Naive B cell (primary cell): ENCODE measurements at regions not wholly inside any gene's neighbourhood (a gene's known extent, or its start where the extent isn't known, plus 50 kb on each side); places are given as distances from the start of the nearest gene placed in this dataset.
A peak's percentile ranks its signal among the peaks of the same experiment; 100 is the strongest.

Experiments used
- ATAC-seq, 2 donors: fragments of 150-1000 bp; cut with Tn5 transposase; 2 replicates each; pipeline ENCODE4 v1.10.0; 2021; ENCODE audit warnings: low read depth in 2 of 2, mild to moderate bottlenecking in 2 of 2, moderate library complexity in 2 of 2
- DNase-seq: peaks from one replicate; pipeline ENCODE4 v3.0.0; 2022
- H3K27ac Mint-ChIP-seq, 6 donors: one replicate each; pipeline ENCODE4 v1.8.0; 2020 to 2022; ENCODE audit warnings: mild to moderate bottlenecking in 6 of 6, mixed read lengths in 6 of 6, moderate library complexity in 5 of 6, inconsistent platforms in 2 of 6
- H3K27me3 Mint-ChIP-seq, 3 donors: one replicate each; pipeline ENCODE4 v1.8.0; 2021 to 2022; ENCODE audit warnings: mixed read lengths in 3 of 3, mild to moderate bottlenecking in 1 of 3
- H3K36me3 Mint-ChIP-seq, 2 donors: one replicate each; pipeline ENCODE4 v1.8.0; 2020 to 2022; ENCODE audit warnings: mixed read lengths in 2 of 2, inconsistent platforms in 1 of 2, mild to moderate bottlenecking in 1 of 2
- H3K4me1 Mint-ChIP-seq, 3 donors: one replicate each; pipeline ENCODE4 v1.8.0; 2020 to 2022; ENCODE audit warnings: mixed read lengths in 3 of 3, inconsistent platforms in 1 of 3, mild to moderate bottlenecking in 1 of 3, moderate library complexity in 1 of 3
- H3K4me3 Mint-ChIP-seq, 8 donors: one replicate each; pipeline ENCODE4 v1.8.0; 2020 to 2022; ENCODE audit warnings: mild to moderate bottlenecking in 8 of 8, mixed read lengths in 8 of 8, moderate library complexity in 8 of 8, inconsistent platforms in 2 of 8
- H3K9me3 Mint-ChIP-seq, 7 donors: one replicate each; pipeline ENCODE4 v1.8.0; 2020 to 2022; ENCODE audit warnings: mixed read lengths in 7 of 7, mild to moderate bottlenecking in 5 of 7, inconsistent platforms in 2 of 7, moderate library complexity in 1 of 7

DNA sequence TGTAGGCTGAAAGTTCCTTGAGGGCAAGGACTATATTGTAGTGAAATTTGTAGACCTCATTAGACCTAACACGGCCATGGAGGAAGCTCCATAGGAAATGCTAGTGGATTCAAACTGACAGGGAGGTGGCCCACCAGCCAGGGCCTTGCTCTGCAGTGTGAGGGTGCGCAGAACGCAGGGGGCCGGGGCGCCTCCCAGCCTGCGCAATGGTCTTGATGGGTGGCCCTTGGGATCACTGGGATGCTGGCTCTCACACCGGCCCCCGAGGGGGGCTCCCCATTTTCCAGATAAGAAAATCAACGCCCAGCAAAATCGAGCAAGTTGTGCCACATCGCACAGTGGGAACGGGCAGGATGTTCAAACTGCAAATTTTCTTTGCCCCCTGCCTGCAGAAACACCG is 655.4 kb downstream of the GALR1 start:
- Mint-ChIP-seq H3K4me1 (no peaks in the 10 kb centered on the region), H3K4me3 (no peak overlapping the region), H3K36me3 (no peaks in the 10 kb centered on the region), H3K9me3 (no peaks in the 10 kb centered on the region), H3K27me3 (peaks cover 0 to 9% (median 1%) of the 10 kb centered on the region in 3 donors), H3K27ac (no peak overlapping the region)
- no peak for DNase-seq
- no peak for ATAC-seq

DNA sequence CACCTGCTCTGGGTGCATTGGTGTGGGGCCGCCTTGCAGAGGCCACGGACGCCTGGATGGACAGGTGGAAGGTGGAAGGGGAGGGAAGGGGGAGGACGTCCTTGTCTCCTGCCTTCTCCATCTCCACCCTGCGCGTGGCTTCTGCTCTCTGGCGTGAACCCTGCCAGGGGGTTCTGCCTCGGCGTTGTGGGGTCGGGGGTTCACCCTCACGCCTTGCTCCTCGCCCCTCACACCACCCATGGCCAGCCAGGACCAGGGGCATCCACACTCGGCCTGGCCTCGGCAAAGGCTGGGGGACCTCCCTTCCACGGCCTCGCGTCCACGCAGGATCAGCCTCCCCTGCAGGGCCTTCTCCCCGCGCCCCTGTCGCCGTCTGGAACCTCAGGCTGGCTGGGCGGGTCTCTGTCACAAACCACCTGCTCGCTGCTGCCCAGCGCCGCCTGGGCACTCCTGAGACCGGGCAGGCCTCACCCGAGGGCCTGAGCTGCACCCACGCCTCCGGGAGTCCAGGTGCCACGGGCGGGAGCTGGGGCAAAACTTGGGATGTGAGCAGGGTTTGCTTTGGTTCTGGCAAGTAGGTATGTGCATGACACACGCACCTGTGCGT is 655.9 kb downstream of the GALR1 start:
- no peak for ATAC-seq
- Mint-ChIP-seq H3K27me3 (peaks cover 0 to 9% (median 0%) of the 10 kb centered on the region in 3 donors), H3K4me3 (no peak overlapping the region)

DNA sequence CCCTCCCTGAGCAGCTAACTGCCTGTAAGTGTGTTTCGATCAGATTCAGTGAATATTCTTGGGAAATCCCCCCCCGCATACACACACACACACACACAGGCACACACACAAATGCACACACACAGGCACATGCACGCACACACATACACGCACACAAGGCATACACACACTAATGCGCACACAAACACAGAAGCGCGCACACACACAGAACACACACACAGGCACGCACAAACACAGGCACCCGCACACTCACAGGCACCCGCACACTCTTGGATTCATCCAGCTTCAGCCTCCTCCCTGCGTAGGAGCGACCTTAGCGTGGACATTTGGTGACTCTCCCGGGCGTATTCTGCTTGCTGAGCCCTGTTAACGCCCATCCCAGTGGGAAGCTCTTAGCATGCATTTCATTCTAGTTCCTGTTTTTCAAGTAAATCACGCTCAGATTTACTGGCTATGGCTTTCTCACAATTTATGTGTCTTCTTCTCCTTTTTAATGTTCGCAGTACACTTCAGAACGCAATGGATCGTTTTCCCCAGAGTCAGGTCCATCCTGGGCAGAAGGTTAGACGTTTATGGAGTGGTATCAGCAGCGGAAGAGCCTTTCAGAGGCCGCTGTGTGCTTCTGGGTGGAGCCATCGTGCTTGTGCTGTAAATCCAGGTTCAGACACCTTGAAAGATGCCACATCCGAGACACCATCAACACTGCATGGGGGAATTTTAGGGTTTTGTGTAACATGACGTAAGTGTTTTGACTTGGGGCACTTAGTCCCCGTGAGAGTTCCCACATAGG is 656.6 kb downstream of the GALR1 start:
- Mint-ChIP-seq H3K9me3 (peaks cover 0 to 3% (median 0%) of the 10 kb centered on the region in 7 donors), H3K27ac (no peak overlapping the region), H3K4me1 (no peaks in the 10 kb centered on the region), H3K4me3 (no peak overlapping the region), H3K27me3 (peaks cover 0 to 8% (median 0%) of the 10 kb centered on the region in 3 donors), H3K36me3 (no peaks in the 10 kb centered on the region)
- ATAC-seq (no peak), DNase-seq (no peak)

More for the DNA sequence above, 655.9 kb downstream of the GALR1 start:
- Mint-ChIP-seq H3K36me3 (no peaks in the 10 kb centered on the region), H3K4me1 (no peaks in the 10 kb centered on the region), H3K27ac (no peak overlapping the region), H3K9me3 (no peaks in the 10 kb centered on the region)
- DNase-seq = no peak

DNA sequence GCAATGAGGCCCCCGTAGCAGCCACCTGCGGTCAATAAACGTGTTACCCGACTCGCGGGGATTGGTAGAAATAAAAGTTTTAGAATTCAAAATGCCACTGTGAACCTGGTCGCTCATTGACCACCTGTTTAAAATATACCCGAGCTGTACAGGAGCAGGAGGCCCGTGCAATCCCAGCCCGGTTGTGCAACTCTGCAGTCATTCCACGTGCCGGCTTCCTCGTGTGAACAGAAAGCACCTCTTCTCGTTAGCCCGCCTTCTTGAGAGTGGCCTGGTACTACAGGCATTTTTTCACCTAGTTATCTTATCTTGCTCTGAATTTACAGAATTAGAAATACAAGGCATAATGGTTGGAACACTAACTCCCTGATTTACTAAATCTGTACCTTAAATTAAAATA is 660.7 kb downstream of the GALR1 start:
- H3K9me3 Mint-ChIP-seq = peaks cover 0 to 3% (median 0%) of the 10 kb centered on the region in 7 donors

DNA sequence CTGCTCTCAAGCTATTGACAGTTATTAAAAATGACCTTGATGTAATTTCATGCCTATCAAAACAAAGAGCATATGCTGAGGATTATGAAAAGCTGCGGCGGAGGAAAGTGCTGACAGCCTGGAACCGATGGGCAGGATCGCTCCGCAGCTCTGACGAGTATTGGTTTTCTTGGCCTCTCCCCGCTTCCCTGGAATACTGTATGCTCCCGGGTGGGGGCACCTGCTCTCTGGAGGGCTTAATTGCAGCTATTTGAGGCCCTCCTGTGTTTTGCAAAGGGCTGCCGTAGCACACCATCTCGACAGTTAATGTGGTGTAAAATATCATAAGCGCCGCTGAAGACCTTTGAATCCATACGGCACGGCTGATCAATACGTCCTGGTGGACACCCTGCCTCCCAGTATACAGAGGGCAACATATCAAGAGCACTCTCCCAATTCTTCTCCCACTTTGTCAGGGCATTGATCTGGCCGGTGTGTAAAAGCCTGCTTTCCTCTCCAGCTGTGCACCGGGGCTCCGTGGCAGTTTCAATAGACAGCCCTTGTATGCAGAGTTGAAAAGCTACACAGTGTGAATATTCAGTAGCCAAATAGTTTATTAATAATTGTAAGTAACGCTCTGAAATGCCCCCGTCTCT is 662.4 kb downstream of the GALR1 start:
- Mint-ChIP-seq H3K9me3 (peaks cover 0 to 3% (median 0%) of the 10 kb centered on the region in 7 donors), H3K4me1 (no peaks in the 10 kb centered on the region), H3K36me3 (no peaks in the 10 kb centered on the region), H3K4me3 (no peak overlapping the region), H3K27me3 (peaks cover 0 to 16% (median 0%) of the 10 kb centered on the region in 3 donors), H3K27ac (no peak overlapping the region)
- ATAC-seq (no peak), DNase-seq (no peak)

More for the DNA sequence above, 660.7 kb downstream of the GALR1 start:
- no peak overlapping the region for H3K27ac Mint-ChIP-seq
- no peak overlapping the region for H3K4me3 Mint-ChIP-seq
- H3K27me3 Mint-ChIP-seq = peaks cover 0 to 16% (median 0%) of the 10 kb centered on the region in 3 donors
- no peaks in the 10 kb centered on the region for H3K36me3 Mint-ChIP-seq
- no peaks in the 10 kb centered on the region for H3K4me1 Mint-ChIP-seq
- DNase-seq (no peak), ATAC-seq (no peak)

DNA sequence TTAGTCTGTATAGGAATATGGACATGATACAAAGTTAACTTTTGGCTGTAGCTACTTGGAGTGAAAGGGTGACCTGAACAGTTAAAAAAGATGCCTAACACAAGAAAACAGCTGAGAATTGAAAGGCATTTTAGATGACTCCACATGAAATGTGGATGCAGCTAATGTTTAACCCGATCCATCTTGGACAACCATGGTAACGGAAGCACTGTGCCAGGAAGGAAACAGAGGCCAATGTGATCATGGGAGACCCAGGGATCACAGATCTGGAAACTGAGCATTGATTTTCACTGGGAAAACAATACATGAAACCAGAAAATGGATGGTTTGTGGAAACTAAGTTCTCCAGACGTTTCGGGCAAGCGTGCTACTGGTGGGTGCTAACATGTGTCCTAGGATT is 669.1 kb downstream of the GALR1 start:
- H3K4me3 Mint-ChIP-seq = no peak overlapping the region
- no peaks in the 10 kb centered on the region for H3K36me3 Mint-ChIP-seq
- H3K27me3 Mint-ChIP-seq = peaks cover 0 to 3% (median 0%) of the 10 kb centered on the region in 3 donors
- peaks cover 0 to 2% (median 0%) of the 10 kb centered on the region in 7 donors for H3K9me3 Mint-ChIP-seq
- H3K27ac Mint-ChIP-seq = no peak overlapping the region
- DNase-seq = no peak
- ATAC-seq = no peak
- H3K4me1 Mint-ChIP-seq = no peaks in the 10 kb centered on the region

DNA sequence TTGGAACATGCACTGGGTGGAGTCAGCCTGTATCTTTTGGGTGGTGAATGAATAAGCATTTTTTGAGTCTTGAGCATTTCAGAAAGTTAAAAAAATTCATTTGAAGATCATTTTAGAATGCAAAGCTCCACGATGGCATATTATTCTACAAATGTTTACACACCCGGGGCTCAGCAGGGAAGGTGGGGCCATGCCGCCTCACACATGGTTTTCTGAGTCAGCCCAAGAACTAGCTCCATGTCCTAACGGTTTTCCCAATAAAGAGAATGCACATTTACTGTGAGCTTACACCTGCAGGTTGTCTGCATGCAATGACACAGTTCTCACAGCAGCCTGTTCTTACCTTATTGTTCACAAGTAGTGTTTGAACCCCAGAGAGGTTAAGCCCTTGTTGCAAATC is 670.3 kb downstream of the GALR1 start:
- Mint-ChIP-seq H3K27me3 (peaks cover 0 to 3% (median 0%) of the 10 kb centered on the region in 3 donors), H3K4me1 (no peaks in the 10 kb centered on the region), H3K9me3 (peaks cover 0 to 2% (median 0%) of the 10 kb centered on the region in 7 donors), H3K4me3 (no peak overlapping the region), H3K27ac (no peak overlapping the region), H3K36me3 (no peaks in the 10 kb centered on the region)
- no peak for DNase-seq
- no peak for ATAC-seq

DNA sequence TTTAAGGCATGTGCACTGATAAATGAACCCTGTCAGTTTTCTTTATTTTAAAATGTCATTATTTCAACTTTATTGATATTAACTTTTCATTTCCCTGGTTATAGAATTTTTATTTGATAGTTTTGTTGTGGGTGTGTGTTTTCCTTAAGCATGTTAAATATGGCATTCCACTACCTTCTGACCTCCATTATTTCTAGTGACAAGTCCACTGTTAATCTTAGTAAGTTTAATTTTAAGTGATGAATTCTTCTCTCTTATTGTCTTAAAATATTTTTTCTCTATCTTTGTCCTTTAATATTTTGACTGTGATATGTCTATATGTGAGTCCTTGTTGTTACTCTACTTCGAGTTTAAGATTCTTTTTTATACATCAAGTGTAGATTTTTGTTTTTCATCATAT is 685.7 kb downstream of the GALR1 start:
- H3K27ac Mint-ChIP-seq = no peak overlapping the region
- no peak overlapping the region for H3K4me3 Mint-ChIP-seq
- no peak for DNase-seq
- H3K4me1 Mint-ChIP-seq = no peaks in the 10 kb centered on the region
- H3K9me3 Mint-ChIP-seq = peaks cover 0 to 21% (median 6%) of the 10 kb centered on the region in 7 donors
- H3K36me3 Mint-ChIP-seq = no peaks in the 10 kb centered on the region
- H3K27me3 Mint-ChIP-seq = no peaks in the 10 kb centered on the region
- ATAC-seq = no peak

DNA sequence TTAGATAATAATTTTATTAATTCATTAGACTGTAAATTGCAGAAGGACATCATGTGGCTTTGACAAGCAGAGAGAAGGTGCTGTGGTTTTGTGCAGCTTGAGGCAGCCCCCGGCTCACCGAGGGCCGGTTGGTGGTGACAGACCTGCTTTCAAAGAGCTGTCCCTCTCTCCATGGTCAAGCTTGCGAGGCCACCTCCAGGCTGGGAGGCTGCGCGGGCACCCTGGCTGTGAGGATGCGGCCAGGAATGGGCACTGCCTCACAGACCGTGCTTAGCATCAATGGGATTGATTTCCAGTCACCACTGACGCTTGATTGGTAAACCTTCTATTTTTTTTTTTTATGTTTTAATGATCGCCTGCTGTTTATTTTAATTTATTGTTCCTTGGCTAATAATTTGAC is 690.9 kb downstream of the GALR1 start:
- H3K9me3 Mint-ChIP-seq = peaks cover 0 to 12% (median 5%) of the 10 kb centered on the region in 7 donors
- DNase-seq = no peak
- H3K4me1 Mint-ChIP-seq = no peaks in the 10 kb centered on the region
- H3K27me3 Mint-ChIP-seq = no peaks in the 10 kb centered on the region
- ATAC-seq = no peak
- no peak overlapping the region for H3K4me3 Mint-ChIP-seq
- no peaks in the 10 kb centered on the region for H3K36me3 Mint-ChIP-seq
- H3K27ac Mint-ChIP-seq = no peak overlapping the region

DNA sequence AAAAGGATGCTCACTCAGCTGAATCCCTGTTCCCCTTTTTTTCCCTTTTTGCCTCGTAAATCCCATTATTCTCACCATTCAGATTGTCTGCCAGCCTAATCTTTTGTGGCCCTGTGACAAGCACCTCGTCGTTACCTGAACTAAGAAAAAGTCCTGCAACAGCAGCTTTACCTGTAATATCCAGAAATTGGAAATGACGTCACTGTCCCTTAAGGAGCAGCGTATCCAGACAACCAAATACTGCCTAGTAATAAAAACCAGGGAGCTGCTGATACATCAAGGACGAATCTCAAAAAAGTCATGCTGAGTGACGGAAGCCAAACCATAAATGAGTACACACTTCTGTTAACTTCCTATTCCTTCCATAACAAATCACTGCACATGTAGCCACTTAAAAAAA is 694.9 kb downstream of the GALR1 start:
- Mint-ChIP-seq H3K9me3 (peaks cover 0 to 2% (median 0%) of the 10 kb centered on the region in 7 donors), H3K4me3 (no peak overlapping the region), H3K4me1 (no peaks in the 10 kb centered on the region), H3K27me3 (no peaks in the 10 kb centered on the region), H3K36me3 (no peaks in the 10 kb centered on the region), H3K27ac (no peak overlapping the region)
- ATAC-seq = no peak
- no peak for DNase-seq

DNA sequence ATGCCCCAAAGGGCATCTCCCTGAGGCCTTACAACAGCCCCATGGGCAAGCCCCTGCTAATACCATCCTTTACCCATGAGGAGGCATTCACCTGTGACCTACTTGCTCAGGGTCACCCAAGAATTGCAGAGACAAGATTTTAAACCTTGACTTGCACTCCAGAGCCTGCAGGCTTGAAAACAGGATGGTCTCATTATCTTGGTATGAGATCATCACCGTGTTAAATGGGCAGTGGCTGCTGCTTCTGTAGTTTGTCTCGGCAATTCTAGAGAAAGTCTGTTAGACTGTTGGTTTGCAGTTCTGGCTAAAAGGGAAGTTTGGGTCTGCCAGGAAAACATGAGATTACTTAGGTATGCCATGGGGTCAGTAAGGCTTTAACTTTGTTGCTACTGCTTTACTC is 698.9 kb downstream of the GALR1 start:
- ATAC-seq = no peak
- no peaks in the 10 kb centered on the region for H3K4me1 Mint-ChIP-seq
- no peaks in the 10 kb centered on the region for H3K27me3 Mint-ChIP-seq
- peaks cover 1 to 14% (median 4%) of the 10 kb centered on the region in 7 donors for H3K9me3 Mint-ChIP-seq
- DNase-seq = no peak
- no peak overlapping the region for H3K4me3 Mint-ChIP-seq
- H3K36me3 Mint-ChIP-seq = no peaks in the 10 kb centered on the region
- H3K27ac Mint-ChIP-seq = no peak overlapping the region

DNA sequence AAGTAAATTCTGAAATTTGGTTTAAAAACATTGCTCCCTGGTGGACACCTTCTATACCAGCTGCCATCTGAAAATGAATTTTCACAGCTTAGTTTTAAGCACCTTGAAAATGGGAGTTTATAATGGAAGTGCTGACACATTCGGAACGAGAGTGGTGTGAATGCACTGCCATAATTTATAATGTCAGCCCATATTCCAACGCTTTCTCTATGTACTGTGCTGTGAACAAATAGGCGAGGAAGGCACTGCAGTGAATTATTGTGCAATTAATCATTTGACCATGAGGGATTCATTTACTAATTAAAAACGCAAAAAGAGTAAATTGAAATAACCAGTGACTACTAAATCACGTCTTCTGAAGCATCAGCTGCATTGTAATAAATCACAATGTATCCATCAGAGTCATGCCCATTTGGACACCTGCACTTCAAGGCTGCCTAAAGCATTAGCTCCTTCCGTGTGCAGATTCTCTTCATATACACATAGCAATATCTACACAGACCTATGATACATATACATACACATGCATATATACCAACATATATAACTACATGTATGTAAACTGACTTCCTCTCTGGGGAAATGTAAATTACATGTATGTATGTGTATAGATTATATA is 699.8 kb downstream of the GALR1 start:
- ATAC-seq (no peak), DNase-seq (no peak)
- H3K9me3 Mint-ChIP-seq = peaks cover 1 to 17% (median 4%) of the 10 kb centered on the region in 7 donors
- no peak overlapping the region for H3K4me3 Mint-ChIP-seq
- no peaks in the 10 kb centered on the region for H3K27me3 Mint-ChIP-seq
- H3K36me3 Mint-ChIP-seq = no peaks in the 10 kb centered on the region
- no peaks in the 10 kb centered on the region for H3K4me1 Mint-ChIP-seq
- peak overlapping the region in 1 of 6 donors; percentile 4 for H3K27ac Mint-ChIP-seq

DNA sequence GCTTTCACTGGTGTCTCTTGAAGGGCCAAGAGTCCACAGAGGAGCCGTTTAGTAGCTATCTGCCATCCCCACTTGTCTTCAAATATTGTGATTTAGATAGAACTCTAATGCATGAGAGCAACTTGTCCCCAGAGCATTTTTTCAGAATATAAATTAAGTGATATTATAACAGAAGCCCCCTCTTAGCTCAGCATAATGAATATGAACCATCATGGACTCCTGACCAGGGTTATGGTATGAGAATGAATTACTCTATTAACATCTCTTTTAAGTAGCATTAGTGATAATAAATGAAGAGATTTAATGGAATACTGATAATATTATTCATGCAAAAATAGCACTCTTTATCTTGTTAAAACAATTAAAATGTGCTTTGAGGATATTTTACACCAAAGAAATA is 709.6 kb downstream of the GALR1 start:
- H3K27ac Mint-ChIP-seq = no peak overlapping the region
- H3K36me3 Mint-ChIP-seq = peaks cover 0 to 7% of the 10 kb centered on the region in 2 donors
- no peak overlapping the region for H3K4me3 Mint-ChIP-seq
- H3K9me3 Mint-ChIP-seq = peaks cover 0 to 22% (median 2%) of the 10 kb centered on the region in 7 donors
- no peaks in the 10 kb centered on the region for H3K4me1 Mint-ChIP-seq
- no peaks in the 10 kb centered on the region for H3K27me3 Mint-ChIP-seq
- no peak for DNase-seq
- ATAC-seq = no peak
